ENCODE measurements at regions not wholly inside any gene's neighbourhood (a gene's known extent, or its start where the extent isn't known, plus 50 kb on each side); places are given as distances from the start of the nearest gene placed in this dataset.

- TF ChIP-seq CTCF (IDR thresholded peaks at IDR 0.05; ENCODE audit: insufficient read depth, low read depth, low read length): no peak
- H3K4me3 ChIP-seq (ENCODE audit: low read depth, low read length): no peak overlapping the region
- DNase-seq (ENCODE audit: low read depth): no peak
Measured at GRCh38 chr2:140178234-140178633, 1398.0 kb upstream of the NXPH2 start.

- no peak for TF ChIP-seq CTCF (IDR thresholded peaks at IDR 0.05; ENCODE audit: insufficient read depth, low read depth, low read length)
- H3K4me3 ChIP-seq (ENCODE audit: low read depth, low read length): no peak overlapping the region
- DNase-seq (ENCODE audit: low read depth): no peak
Measured at GRCh38 chr2:140177086-140177485, 1396.9 kb upstream of the NXPH2 start.

GRCh38 chr2:140173790-140174189, 1393.6 kb upstream of the NXPH2 start:
- DNase-seq (ENCODE audit: low read depth): no peak
- no peak overlapping the region for H3K4me3 ChIP-seq (ENCODE audit: low read depth, low read length)
- no peak for TF ChIP-seq CTCF (IDR thresholded peaks at IDR 0.05; ENCODE audit: insufficient read depth, low read depth, low read length)

- DNase-seq (ENCODE audit: low read depth): no peak
- H3K4me3 ChIP-seq (ENCODE audit: low read depth, low read length): no peak overlapping the region
- TF ChIP-seq CTCF (IDR thresholded peaks at IDR 0.05; ENCODE audit: insufficient read depth, low read depth, low read length): no peak
Measured at GRCh38 chr2:140164449-140164848, 1384.3 kb upstream of the NXPH2 start.

GRCh38 chr2:140158259-140158658, 1378.1 kb upstream of the NXPH2 start:
- H3K4me3 ChIP-seq (ENCODE audit: low read depth, low read length): no peak overlapping the region
- no peak for TF ChIP-seq CTCF (IDR thresholded peaks at IDR 0.05; ENCODE audit: insufficient read depth, low read depth, low read length)
- DNase-seq (ENCODE audit: low read depth): no peak

- H3K4me3 ChIP-seq (ENCODE audit: low read depth, low read length): no peak overlapping the region
- TF ChIP-seq CTCF (IDR thresholded peaks at IDR 0.05; ENCODE audit: insufficient read depth, low read depth, low read length): no peak
- no peak for DNase-seq (ENCODE audit: low read depth)
Measured at GRCh38 chr2:140157816-140158215, 1377.6 kb upstream of the NXPH2 start.

- TF ChIP-seq CTCF (IDR thresholded peaks at IDR 0.05; ENCODE audit: insufficient read depth, low read depth, low read length): no peak
- no peak for DNase-seq (ENCODE audit: low read depth)
- H3K4me3 ChIP-seq (ENCODE audit: low read depth, low read length): no peak overlapping the region
Measured at GRCh38 chr2:140154706-140155105, 1374.5 kb upstream of the NXPH2 start.
